Fibroblast of peridontal ligament (primary cell): ENCODE measurements at regions not wholly inside any gene's neighbourhood (a gene's known extent, or its start where the extent isn't known, plus 50 kb on each side); places are given as distances from the start of the nearest gene placed in this dataset.

Experiments used
- DNase-seq: peaks from one replicate; pipeline ENCODE4 v3.0.0-alpha.2; 2010; ENCODE audit errors: extremely low read depth

DNA sequence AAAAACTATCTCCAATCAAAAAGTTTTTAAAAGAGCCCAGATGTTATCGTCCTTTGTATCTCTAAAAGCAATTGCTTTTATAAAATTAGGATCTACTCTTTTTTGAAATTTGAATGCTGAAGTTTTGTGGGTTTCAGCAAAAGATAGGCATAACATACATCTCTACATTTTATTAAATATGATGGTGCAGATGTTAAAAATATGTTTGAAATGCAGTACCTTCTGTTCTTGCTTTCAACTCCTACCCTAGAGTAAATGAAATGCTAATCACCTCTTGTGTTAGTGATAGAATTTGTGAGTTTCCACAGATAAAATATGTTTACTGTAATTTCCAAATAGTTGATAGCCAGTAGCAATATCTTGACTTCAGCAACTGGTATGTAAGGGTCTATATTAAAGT is 95.7 kb upstream of the VPREB1 start:
- DNase-seq, result no peak

DNA sequence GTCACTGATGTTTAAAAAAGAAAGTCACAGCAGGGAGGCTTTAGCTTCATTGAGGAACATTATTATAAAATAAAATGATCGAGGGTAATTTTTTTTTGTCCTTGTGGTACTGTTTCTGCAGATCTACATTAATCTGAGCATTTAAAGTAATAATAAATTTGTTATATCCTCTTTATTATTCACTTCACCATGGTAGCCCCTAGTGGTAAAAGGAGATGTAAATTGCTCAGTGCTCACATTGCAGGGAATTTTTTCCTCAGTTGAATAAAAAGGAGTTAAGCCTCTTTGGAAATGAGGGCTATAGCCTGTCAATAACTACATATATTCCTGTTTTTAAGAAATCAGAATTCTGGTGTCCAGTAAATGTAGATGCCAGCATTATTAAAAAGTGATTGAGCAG is 99.7 kb upstream of the VPREB1 start:
- DNase-seq, result no peak

DNA sequence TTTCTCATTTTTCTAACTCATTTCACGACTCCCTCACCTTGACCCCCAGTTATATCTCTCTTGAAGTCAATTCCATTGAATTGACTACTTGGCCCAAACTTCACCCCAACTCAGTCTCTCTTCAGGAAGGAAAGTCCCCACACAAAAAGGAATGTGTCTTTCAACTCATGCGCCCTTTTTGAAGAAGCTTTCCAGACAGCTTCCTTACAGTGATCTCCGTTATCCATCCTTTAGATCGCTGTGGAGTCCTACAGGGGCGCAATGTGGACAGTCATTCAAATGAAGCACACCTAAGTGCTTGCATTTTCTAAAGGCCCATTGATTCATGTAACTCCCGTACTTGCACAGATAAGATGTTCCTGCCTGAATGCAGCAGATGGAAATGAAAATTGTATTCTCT is 101.1 kb upstream of the VPREB1 start:
- no peak for DNase-seq

DNA sequence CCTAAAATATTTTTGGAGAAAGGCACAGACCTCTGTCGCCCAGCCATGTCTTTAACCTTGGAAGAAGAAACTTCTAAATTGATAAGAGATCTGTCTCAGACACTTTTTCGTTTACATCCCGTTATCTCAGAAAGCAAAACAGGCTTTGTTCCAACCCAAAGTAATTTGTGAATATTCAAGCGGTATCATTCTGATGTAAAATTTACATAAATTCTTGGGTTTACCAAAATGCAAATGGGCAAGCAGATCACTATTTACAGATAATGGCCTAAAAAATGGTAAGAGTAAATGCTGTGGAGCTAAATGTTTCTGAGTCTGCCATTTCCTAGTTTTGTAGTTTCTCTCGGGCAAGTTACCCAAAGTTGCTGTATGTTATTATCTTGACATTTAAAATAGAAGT is 101.9 kb upstream of the VPREB1 start:
- no peak for DNase-seq

DNA sequence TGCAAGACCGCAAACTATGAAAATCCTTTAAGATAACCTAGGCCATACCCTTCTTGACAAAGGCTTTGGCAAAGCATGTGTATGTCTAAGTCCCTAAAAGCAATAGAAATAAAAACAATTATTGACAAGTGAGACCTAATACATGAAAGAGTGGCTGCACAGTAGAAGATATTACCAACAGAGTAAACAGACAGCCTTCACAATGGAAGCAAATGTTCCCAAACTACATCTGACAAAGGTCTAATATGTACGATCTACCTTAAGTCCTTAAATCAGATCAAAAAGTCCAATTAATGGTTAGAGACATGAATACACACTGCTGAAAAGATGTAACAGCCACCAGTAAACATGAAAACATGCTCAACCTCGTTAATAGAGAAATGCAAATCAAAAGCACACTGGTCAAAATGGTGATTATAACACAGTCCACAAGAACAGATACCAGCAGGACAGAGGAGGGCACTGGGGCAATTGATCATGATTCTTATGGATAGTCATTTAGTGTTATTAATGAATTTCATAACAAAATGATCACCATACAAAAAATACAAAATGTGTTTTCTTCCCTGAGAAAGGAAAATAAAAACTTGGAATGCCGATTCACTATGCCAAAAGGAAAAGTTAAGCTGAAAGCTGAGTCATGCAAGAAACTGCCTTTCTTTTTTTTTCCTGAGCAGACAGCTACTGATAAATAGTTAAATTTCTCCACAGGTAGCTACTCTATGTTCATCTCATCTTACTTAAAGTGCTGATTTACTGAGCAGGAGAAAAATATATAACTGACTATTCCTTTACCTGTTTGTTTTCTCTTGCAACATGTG is 102.6 kb upstream of the VPREB1 start:
- DNase-seq, result no peak

DNA sequence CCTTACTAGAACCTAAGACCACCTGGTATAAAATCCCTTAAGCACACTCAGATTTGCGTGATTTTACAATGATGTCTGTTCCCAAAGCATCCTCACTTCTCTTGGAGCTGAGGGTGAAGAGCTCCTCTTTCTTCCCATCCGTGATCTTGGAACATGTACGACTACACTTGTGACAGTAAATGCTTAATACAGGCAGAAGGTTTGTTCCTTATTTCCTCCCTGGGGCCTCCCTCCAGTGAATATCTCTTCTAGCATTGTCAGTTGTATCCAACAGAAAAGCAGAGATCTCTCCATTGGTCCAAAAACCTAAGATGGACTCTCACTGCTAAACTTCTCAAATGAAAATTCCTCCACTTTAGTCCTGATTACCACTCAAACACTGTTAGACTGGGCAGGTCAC is 103.6 kb upstream of the VPREB1 start:
- DNase-seq, result no peak

DNA sequence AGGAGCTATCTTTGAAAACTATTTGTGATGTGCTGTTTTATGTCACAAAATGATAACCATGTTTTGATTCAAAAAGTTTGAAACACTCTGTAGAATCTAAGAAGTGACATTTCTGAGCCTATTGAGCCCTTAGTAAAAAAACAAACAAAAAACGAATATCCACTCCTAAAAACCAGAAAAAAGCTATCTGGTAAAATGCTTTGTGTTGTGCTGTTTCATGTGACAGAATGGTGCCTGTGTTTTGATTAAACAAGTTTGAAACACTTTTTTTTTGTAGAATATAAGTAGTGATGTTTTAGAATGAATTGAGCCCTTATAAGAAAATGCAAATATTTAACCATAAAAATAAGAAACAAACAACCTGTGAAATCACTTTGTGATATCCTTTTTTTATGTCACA is 105.2 kb upstream of the VPREB1 start:
- DNase-seq, result no peak

DNA sequence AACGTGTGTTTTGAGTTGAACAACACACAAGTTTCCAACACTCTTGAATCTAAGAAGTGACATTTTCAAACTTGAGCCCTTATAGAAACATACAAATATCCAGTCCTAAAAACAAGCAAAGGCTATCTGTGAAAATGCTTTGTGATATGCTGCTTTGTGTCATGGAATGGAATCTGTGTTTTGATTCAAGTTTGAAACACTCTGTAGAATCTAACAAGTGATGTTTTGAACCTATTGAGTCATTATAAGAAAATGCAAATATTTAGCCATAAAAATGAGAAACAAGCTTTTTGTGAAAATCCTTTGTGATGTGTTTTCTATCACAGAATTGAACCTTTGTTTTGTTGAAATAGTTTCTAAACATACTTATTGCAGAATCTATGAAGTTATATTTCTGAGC is 105.7 kb upstream of the VPREB1 start:
- no peak for DNase-seq

DNA sequence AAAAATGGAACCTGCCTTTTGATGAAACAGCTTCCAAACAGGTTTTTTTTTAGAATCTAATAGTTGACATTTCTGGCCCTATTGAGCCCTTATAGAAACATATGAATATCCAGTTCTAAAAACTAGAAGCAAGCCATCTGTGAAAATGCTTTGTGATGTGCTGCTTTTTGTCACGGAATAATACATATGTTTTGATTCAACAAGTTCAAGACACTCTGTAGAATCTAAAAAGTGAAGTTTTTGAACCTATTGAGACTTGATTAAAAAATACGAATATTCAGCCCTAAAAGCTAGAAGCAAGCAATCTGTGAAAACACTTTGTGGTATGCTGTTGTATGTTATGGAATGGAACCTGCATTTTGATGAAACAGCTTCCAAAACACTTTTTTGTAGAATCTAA is 106.7 kb upstream of the VPREB1 start:
- no peak for DNase-seq

DNA sequence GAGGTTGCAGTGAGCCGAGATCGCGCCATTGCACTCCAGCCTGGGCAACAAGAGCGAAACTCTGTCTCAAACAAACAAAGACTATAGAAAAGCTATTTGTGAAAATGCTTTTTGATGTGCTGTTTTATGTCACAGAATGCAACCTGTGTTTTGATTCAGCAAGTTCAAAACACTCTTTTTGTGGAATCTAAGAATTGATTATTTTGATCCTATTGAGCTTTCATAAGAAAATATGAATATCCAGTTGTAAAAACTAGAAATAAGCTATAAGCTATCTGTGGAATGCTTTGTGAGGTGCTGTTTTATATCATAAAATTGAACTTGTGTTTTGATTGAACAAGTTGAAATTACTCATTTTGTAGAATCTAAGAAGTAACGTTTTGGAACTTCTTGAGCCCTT is 110.7 kb upstream of the VPREB1 start:
- DNase-seq, result no peak

DNA sequence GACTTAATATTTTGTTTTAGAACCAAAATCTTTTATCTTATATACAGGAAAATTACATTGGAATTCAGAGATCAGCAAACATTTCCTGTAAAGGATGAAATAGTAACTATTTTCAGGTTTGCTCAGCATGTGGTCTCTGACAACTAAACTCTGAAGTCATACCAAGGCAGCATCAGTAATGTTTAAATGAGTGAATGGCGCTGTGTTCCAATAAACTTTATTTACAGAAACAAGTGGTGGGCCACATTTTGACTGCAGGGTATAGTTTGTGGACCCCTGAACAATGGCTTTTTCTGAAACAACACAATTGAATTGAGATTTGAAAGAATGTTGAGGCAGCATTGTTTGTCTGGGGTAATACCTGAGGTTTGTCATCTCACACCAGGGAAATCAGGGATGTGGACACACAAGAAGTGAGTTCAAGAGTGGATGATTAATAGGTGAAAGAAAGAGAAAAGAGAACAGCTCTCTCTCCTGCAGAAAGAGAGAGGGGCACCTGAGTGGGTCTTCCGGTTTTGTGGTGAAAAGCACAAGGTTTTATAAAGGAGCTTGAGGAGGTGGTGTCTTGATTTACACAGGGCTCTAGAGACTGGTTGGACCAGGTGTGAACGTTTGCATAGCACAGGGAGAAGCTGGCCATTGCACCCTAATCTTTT is 113.5 kb upstream of the VPREB1 start:
- DNase-seq, result no peak

DNA sequence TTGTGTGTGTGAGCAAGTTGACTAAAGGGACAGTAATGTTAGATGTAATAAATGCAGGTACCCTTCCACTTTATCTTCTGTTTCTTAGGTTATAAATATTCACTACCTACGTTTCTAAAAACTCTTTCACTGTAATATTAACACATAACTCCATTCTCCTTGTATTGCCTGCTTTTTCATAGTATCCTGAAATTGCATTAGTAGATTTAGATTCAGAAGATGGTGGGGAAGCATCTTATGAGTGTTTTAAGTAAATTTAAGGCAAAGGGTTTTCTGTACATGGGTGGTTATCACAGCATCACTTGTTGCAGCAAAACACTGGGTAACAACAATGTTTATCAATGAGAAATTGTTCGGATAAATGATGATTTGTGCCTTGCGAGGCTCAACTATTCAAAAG is 115.2 kb upstream of the VPREB1 start:
- no peak for DNase-seq

DNA sequence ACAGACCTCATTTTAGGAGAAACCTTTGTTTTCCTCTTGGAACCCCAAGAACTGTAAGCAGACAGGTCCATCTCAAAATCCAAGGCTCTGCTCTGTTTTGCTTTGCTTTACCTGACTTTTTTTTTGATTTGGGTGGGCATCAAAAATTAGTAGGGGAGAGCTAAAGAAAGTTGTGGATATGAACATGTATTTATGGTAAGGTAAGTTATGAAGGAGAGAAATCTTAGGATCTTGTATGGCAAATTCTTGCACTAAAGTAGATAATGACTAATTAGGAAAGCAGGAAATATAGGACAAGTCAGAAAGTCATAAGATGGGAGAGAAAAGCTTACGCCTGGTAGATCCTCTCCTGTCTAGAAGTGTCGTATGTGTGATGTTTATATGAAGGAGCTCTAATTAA is 116.1 kb upstream of the VPREB1 start:
- DNase-seq, result no peak

DNA sequence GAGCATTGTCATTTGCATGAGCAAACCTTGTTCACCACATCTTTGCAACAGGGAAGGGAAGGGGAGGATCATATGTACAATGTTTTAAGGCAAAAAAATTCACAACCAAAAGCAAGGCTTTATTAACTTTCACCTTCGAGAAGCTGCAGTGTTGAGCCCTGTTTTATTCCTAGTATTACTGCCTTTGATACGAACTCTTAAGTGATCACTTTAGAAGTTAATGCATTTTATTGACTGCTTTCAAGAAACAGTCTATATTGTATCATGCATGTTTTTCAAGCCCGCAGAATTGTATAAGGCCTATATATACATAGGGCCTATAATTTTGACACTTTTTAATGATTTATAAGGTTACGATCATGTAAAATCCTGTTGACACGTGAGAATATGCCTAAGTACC is 117.5 kb upstream of the VPREB1 start:
- no peak for DNase-seq

DNA sequence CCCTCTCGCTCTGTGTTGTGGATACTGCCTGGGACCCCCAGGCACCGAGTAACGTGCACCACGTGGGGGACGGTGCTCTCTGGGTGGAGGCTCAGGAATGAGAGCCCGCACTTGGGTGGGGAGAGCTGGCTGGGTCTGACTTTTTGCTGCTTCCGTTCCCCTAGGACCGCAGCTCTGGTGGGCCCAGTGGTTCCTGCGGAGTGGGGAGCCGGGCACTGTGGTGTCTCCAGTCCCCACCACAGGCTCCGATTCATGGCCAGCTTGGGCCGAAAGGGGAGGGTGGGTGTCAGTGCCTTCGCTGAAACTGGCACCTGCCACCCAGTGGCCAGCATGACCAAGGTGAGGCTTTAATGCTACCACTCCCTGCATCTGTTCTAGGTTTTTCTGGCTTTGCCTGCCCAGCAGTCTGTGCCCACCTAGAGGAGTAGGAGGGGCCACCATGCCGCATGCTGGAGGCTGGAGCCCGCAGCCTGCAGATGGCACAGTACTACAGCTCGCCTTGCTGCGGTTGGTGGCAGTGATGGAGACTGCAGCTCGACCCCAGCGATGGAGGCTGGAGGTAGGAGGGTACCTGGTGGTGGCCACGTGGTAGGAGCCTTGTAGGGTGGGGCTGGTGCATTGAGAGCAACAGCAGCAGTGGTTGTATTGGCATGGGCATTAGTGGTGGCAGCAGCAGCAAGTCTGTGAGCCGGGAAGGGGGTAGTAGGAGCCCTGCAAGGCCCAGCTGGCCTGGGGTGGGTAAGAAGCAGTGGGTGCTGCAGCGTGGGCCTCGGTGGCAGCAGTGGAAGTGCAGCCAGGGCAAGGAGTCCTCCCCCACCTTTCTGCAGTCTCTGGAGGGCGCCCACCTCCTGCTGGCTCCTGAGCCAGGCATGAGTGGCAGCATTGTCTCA is 118.8 kb upstream of the VPREB1 start:
- DNase-seq, result no peak

DNA sequence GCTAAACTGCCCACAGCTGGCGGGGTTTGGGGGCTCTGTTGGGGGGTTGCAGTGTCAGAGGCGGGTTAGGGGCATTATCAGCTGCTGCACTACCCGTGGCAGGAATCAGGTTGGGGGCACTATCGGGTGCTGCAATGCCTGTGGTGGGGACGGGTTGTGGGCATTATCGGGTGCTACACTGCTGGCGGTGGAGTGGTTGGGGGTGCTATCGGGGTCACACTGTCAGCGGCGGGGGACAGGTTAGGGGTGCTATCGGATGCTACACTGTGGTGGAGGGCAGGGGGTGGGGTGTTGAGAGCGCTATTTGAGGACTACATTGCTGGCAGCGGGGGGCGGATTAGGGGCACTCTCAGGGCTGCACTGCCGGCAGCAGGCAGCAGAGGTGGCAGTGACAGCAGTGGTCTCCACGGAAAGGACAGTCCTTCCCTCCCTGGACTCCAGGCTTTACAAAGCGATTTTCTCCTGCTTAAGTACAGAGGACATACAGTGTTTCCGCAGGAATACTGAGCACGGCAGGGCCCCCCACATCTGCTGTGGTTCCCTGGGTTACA is 119.5 kb upstream of the VPREB1 start:
- DNase-seq, result no peak

DNA sequence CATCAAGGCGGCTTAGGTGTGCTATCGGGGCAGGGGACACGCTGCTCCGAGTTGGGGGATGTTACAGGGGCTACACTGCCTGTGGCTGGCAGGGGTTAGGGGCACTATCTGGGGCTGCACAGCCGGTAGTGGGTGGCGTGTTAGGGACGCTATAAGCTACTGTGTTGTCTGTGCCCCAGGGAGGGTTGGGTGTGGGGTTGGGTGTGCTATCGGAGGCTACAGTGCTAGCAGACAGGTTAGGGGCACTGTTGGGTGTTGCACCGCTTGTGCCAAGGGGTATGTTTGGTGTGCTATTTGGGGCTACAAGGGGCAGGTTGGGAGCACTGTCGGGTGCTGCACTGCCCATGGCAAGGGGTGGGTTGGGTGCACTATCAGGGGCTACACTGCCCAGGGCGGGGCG is 120.2 kb upstream of the VPREB1 start:
- DNase-seq, result no peak

DNA sequence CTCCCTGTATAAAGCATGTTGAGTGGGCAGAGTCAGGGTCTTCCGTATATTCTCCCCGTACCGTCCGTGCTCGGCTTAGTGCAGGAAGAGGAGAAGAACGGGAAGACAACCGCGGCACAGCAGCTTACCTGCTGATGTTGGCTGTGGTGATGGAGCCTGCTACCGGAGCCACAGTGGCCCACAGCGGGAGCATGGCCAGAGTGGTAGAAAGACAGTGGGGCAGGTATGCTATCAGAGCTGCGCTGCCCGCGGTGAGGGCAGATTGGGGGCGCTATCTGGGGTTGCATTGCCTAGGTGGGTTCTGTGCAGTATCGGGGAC is 120.7 kb upstream of the VPREB1 start:
- no peak for DNase-seq

DNA sequence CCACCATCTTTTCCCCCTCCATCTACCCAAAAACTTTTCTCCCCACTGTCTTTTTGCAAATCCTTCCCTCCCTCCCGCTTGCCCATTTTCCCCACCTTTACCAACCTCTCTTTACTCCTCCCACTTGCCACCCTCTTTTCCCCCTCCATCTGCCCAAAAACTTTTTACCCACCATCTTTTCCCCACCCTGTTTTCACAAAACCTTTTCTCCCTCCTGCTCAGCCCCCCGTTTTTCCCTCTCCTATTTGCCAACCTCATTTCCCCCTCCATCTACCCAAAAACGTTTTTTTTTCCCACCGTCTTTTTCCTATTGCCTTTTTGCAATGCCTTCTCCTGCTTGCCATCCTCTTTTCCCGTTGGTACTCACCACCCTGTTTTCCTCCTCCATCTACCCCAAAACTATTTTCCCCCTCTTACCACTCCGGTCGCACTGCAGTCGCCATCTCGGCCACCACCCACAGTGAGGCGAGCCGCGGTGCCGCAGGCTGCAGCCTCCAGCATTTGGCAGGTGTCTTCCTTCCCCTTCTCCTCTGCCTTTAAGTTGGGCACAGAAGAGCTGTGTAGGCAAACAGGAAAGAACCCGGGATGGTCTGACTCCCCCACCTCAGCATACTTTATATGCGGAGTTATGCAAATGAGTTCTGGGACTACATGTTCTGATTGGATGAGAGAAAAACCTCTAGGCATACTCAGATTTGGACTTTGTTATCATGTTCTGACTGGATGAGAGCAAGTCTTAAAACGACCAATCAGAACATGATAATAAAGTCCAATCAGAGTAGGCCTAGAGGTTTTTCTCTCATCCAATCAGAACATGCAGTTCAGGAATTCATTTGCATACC is 121.2 kb upstream of the VPREB1 start:
- no peak for DNase-seq

DNA sequence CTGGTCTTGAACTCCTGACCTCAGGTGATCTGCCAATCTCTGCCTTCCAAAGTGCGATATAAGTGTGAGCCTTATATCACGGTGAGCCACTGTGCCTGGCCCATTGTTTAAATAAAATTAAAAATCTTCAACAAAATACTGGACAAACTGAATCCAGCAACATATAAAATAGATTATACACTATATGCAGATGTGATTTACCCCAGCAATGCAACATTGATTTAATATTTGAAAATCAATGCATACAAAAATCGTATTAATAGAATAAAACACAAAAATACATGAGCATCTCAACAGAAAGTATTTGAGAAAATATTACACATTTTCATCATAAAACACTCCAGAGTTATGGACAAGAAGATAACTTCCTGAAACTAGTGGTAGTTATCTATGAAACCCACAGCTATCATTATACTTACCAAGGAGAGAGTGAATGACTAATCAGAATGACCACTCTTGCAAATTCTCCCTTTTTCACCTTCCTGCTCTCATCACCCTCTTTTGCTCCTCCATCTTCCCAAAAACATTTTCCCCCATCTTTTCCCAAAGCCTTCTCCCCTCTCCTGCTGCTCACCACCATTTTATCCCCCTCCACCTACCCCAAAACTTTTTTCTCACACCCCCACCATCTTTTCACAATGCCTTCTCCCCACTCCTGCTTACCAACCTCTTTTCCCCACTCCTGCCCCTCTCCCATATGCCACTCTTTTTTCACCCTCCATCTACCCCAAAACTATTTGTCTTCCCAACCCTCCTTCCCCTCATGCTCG is 122.1 kb upstream of the VPREB1 start:
- DNase-seq, result no peak

DNA sequence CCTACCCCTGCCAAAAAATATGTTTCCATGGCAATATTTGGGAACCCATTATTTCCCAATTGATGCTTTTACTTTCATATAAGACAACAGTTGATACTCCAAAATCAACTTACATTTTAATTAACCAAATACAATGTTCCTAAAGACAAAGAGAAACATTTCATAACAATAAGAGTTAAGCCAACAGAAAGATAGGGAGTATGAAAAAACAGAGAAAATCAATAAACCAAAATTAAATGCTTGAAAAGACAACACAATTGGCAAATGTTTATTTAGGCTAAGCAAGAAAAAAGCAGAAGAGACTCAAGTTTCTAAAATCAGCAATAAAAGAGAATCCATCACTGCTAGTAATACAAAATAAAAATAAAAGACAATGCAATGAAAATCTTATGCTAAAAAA is 123.1 kb upstream of the VPREB1 start:
- no peak for DNase-seq
